ENCODE measurements at regions not wholly inside any gene's neighbourhood (a gene's known extent, or its start where the extent isn't known, plus 50 kb on each side); places are given as distances from the start of the nearest gene placed in this dataset.

DNA sequence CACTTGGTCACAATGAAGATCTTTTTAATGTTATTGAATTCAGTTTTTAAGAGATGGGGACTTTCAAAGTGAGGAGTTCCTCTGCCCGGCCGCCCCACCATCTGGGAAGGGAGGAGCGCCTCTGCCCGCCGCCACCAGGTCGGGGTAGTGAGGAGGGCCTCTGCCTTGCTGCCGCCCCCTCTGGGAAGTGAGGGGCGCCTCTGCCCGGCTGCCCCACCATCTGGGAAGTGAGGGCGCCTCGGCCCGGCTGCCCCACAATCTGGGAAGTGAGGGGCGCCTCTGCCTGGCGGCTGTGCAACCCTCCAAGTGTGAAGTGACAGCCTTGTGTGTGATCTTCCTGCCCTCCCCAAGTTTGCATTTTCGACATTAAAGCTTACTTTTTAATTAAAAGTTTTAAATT, 899.3 kb downstream of the TRIB2 start:
- H3K9me3 ChIP-seq (replicated peaks; ENCODE audit: control insufficient read depth, insufficient read depth, low read length), result peaks cover 2% of the 10 kb centered on the region
- H3K27me3 ChIP-seq (ENCODE audit: control insufficient read depth in 2 of 2, insufficient read depth in 2 of 2, low read length in 2 of 2), result no peaks in the 10 kb centered on the region
- H3K4me1 ChIP-seq (ENCODE audit: control insufficient read depth, extremely low read depth, insufficient read depth, low read length), result no peaks in the 10 kb centered on the region
- ChIA-PET POLR2A (no interaction called here), CTCF (no interaction called here)
- DNase-seq (ENCODE audit: low read depth, low spot score) (no peak), FAIRE-seq (no peak)
- no peak overlapping the region for H3K9ac ChIP-seq (replicated peaks; ENCODE audit: extremely low read depth, insufficient read depth, low read length)
- no peak overlapping the region for H3K27ac ChIP-seq (ENCODE audit: insufficient read depth, low read depth, low read length)
- no peak overlapping the region for H2AFZ ChIP-seq (ENCODE audit: low read depth, low read length)
- no peak overlapping the region for H3K4me3 ChIP-seq (replicated peaks in 1 of 3; ENCODE audit: insufficient read depth in 1 of 3, low read depth in 1 of 3, low read length in 3 of 3)
- dilution Hi-C loops (cut with MboI; ENCODE audit: extremely low pct_ligation_motif_present, low sequenced_read_pairs), result no loop called here
- no peak overlapping the region for H3K4me2 ChIP-seq (ENCODE audit: insufficient read depth, low read length)
- H4K20me1 ChIP-seq (replicated peaks; ENCODE audit: control insufficient read depth, extremely low read depth, insufficient read depth, low read length), result no peaks in the 10 kb centered on the region
- no peak for TF ChIP-seq FOS (IDR thresholded peaks at IDR 0.05; ENCODE audit: borderline replicate concordance, insufficient read depth, low read length)
- TF ChIP-seq MYC (IDR thresholded peaks at IDR 0.05; ENCODE audit: low read depth, low read length), result no peak
- TF ChIP-seq, protein P1, sequence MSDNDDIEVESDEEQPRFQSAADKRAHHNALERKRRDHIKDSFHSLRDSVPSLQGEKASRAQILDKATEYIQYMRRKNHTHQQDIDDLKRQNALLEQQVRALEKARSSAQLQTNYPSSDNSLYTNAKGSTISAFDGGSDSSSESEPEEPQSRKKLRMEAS (IDR thresholded peaks at IDR 0.05; ENCODE audit: insufficient read depth, insufficient read length), result no peak
- no peak for TF ChIP-seq EZH2 (IDR thresholded peaks at IDR 0.05; ENCODE audit: borderline replicate concordance, low read depth, low read length, severe bottlenecking)
- no peak for TF ChIP-seq JUN (IDR thresholded peaks at IDR 0.05; ENCODE audit: borderline replicate concordance, insufficient read depth, insufficient read length, low read depth)
- TF ChIP-seq POLR2A (IDR thresholded peaks at IDR 0.05; ENCODE audit: low read depth, low read length), result no peak
- no peak for TF ChIP-seq GATA2 (IDR thresholded peaks at IDR 0.05; ENCODE audit: insufficient read depth, insufficient read length, low read depth, low read length)
- TF ChIP-seq, protein P2, sequence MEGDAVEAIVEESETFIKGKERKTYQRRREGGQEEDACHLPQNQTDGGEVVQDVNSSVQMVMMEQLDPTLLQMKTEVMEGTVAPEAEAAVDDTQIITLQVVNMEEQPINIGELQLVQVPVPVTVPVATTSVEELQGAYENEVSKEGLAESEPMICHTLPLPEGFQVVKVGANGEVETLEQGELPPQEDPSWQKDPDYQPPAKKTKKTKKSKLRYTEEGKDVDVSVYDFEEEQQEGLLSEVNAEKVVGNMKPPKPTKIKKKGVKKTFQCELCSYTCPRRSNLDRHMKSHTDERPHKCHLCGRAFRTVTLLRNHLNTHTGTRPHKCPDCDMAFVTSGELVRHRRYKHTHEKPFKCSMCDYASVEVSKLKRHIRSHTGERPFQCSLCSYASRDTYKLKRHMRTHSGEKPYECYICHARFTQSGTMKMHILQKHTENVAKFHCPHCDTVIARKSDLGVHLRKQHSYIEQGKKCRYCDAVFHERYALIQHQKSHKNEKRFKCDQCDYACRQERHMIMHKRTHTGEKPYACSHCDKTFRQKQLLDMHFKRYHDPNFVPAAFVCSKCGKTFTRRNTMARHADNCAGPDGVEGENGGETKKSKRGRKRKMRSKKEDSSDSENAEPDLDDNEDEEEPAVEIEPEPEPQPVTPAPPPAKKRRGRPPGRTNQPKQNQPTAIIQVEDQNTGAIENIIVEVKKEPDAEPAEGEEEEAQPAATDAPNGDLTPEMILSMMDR (IDR thresholded peaks at IDR 0.05; ENCODE audit: extremely low read depth in 1 of 2, insufficient read depth in 1 of 2, low read depth in 1 of 2, low read length in 2 of 2), result no peak
- TF ChIP-seq POLR2AphosphoS5 (IDR thresholded peaks at IDR 0.05; ENCODE audit: insufficient read depth, low read depth, low read length), result no peak
- H3K79me2 ChIP-seq (ENCODE audit: control insufficient read depth, insufficient read depth, low read length), result no peaks in the 10 kb centered on the region
- intact Hi-C loops (cut with micrococcal nuclease), result no loop called here
- BruUV-seq (replicated peaks), result no TSS peak
- no peaks in the 10 kb centered on the region for H3K9me1 ChIP-seq (replicated peaks; ENCODE audit: control insufficient read depth, extremely low read depth, insufficient read depth, low read length)
- no peaks in the 10 kb centered on the region for H3K36me3 ChIP-seq (ENCODE audit: control insufficient read depth in 2 of 2, extremely low read depth in 1 of 2, insufficient read depth in 2 of 2, low read length in 2 of 2)

Data from endothelial cell of umbilical vein (primary cell).